ENCODE measurements at regions not wholly inside any gene's neighbourhood (a gene's known extent, or its start where the extent isn't known, plus 50 kb on each side); places are given as distances from the start of the nearest gene placed in this dataset.
"Not testable (repeated sequence)": the region's sequence is repeated elsewhere in the genome, so short reads cannot be mapped to it uniquely, and the experiment has no call there.

GRCh38 chr10:44118500-44118899 lies 266.4 kb downstream of the CXCL12 start:
- DNase-seq (ENCODE audit: low read depth in 2 of 3, low spot score in 1 of 3): no peak

DNA sequence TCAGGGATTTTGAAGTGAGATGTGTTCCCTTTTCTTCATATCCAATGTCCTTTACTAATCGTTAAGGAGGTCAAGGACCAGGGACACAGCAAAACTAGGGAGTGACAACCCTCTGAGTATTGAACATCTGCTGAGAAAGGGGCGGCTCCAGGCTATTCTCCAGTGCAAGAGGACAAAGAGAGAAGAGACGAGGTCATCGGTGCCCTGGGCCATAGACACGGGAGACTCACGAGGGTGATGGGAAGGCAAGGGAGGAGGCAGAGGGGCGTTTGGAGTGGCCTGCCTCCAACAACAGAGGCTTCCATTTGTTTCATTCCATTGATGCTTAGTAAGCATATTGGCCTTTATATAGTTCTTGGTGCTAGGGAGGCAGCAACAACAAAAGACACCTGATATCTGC lies 268.4 kb downstream of the CXCL12 start:
- DNase-seq (ENCODE audit: low read depth in 2 of 3, low spot score in 1 of 3): no peak

- no peak for DNase-seq (ENCODE audit: low read depth in 2 of 3, low spot score in 1 of 3)
Observed at GRCh38 chr10:44115516-44115915, 269.4 kb downstream of the CXCL12 start.

GRCh38 chr10:44114441-44114840 lies 270.5 kb downstream of the CXCL12 start:
- no peak for DNase-seq (ENCODE audit: low read depth in 2 of 3, low spot score in 1 of 3)

GRCh38 chr10:44112280-44112679 lies 272.6 kb downstream of the CXCL12 start:
- DNase-seq (ENCODE audit: low read depth in 2 of 3, low spot score in 1 of 3): not testable (repeated sequence)

GRCh38 chr10:44105696-44106095 lies 279.2 kb downstream of the CXCL12 start:
- DNase-seq (ENCODE audit: low read depth in 2 of 3, low spot score in 1 of 3): no peak

GRCh38 chr10:44102726-44103255 lies 282.1 kb downstream of the CXCL12 start:
- no peak for DNase-seq (ENCODE audit: low read depth in 2 of 3, low spot score in 1 of 3)

GRCh38 chr10:44101082-44101481 lies 283.8 kb downstream of the CXCL12 start:
- DNase-seq (ENCODE audit: low read depth in 2 of 3, low spot score in 1 of 3): no peak

DNA sequence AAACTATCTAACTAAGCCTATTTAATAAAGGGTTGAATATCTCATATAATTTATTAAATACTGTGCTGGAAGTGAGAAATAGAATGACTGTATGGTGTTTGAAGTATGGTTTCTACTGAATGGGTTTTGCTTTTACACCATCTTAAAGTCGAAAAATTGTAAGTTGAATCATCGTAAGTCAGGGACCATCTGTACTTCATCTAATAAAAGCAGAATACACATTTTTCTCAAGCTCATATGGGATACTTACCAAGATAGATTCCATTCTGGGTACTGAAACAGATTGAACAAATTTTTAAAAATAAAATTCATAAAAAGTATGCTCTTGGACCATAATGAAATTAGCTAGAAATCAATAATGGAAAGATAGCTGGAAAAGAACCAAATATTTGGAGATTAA lies 285.4 kb downstream of the CXCL12 start:
- no peak for DNase-seq (ENCODE audit: low read depth in 2 of 3, low spot score in 1 of 3)

DNA sequence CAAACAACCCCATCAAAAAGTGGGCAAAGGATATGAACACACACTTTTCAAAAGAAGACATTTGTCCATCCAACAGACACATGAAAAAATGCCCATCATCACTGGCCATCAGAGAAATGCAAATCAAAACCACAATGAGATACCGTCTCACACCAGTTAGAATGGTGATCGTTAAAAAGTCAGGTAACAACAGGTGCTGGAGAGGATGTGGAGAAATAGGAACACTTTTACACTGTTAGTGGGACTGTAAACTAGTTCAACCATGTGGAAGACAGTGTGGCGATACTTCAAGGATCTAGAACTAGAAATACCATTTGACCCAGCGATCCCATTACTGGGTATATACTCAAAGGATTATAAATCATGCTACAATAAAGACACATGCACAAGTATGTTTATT lies 288.7 kb downstream of the CXCL12 start:
- not testable (repeated sequence) for DNase-seq (ENCODE audit: low read depth in 2 of 3, low spot score in 1 of 3)

- DNase-seq (ENCODE audit: low read depth in 2 of 3, low spot score in 1 of 3): no peak
Observed at GRCh38 chr10:44089671-44090070, 295.2 kb downstream of the CXCL12 start.

GRCh38 chr10:44087403-44087802 lies 297.5 kb downstream of the CXCL12 start:
- no peak for DNase-seq (ENCODE audit: low read depth in 2 of 3, low spot score in 1 of 3)

- no peak for DNase-seq (ENCODE audit: low read depth in 2 of 3, low spot score in 1 of 3)
Observed at GRCh38 chr10:44083719-44084400, 301.0 kb downstream of the CXCL12 start.

DNA sequence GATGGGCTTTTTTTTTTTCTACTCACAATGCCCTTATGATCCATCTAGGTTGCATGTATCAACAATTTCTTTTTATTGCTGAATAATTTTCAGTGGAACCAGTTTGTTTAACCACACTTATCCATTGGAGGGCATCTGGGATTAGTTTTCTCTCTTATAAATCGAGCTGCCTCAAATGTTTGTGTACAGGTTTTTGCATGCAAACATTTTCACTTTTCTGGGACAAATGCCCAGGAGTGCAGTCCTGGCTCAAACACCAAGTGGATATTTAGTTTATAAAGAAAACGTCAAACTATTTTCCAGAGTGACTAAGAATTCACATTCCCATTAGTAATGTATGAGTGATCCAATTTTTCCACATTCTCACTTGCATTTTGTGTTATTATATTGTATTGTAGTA lies 313.4 kb downstream of the CXCL12 start:
- no peak for DNase-seq (ENCODE audit: low read depth in 2 of 3, low spot score in 1 of 3)

- no peak for DNase-seq (ENCODE audit: low read depth in 2 of 3, low spot score in 1 of 3)
Observed at GRCh38 chr10:44070282-44070681, 314.6 kb downstream of the CXCL12 start.

GRCh38 chr10:44069573-44069972 lies 315.3 kb downstream of the CXCL12 start:
- DNase-seq (ENCODE audit: low read depth in 2 of 3, low spot score in 1 of 3): no peak

DNA sequence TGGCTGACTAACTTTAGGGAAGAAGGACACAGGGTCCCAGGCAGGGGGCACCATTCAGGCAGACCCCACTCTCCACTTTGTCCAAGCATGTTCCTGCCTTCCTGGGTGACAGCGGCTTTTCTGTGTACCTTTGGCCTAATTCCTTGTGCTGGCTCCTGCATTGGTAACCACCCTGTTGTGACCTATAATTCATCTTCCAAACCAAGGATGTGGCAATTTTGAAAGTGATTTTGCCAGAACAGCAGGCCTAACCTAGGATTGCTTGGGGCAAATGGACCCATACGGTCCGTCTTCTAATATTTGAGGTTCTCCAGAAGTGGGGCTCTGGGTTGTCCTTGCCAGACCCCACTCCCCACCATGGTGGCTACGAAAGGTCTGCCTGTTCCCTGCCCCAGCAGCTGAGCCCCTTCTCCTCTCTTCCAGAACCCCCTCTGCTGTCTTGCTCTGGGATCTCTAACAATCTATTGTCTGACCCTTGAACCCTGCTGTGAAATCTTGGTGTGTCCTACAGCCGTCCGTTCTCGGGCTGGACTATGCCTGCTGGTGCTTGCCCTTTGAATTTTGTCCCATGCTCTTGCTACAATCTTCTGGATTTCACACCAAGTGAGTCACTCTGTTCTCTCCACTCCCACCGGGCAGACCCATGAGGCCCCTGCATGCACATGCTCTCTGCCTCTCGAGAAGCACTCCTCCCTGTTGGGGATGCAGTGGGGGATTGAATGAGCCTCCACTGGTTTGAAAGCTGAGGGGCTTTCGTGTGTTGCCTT lies 316.0 kb downstream of the CXCL12 start:
- DNase-seq (ENCODE audit: low read depth in 2 of 3, low spot score in 1 of 3): no peak

- no peak for DNase-seq (ENCODE audit: low read depth in 2 of 3, low spot score in 1 of 3)
Observed at GRCh38 chr10:44067432-44067831, 317.5 kb downstream of the CXCL12 start.

DNA sequence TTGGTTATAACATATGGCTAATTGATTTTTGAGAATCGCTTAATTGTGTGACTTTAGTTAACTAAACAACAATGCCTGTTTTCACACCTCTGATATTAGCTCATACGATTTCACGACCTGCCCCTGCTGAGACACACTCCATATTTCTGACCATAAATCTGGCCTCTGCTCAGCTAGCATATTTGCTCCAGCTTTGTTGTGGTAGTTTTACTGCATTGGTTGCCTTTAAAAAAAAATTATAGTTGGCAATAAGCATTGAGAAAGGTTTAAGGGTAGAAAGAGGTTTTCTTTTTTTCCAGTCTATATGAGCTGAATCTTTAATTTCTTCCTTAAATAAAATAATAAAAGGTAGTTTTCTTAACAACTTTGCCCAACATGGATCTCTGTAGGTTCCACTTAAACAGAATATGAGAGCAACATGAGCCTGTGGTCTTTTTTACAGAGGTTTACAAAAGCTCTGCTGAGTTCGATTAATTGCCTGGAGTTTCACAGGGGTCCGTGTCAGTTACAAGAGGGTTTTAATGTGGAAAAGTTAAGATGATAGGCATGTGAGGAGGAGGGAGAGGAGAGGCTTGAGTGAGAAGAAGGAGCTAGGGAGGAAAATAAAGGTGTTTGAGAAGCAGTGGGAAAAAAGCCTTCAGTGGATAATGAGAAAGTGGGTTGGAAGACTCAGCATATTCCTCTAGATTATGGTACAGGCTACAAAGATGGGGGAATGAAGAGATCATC lies 318.2 kb downstream of the CXCL12 start:
- DNase-seq (ENCODE audit: low read depth in 2 of 3, low spot score in 1 of 3): no peak

- DNase-seq (ENCODE audit: low read depth in 2 of 3, low spot score in 1 of 3): no peak
Observed at GRCh38 chr10:44065788-44066526, 318.9 kb downstream of the CXCL12 start.

Measured in stimulated activated CD4-positive, alpha-beta T cell treated with anti-CD3 and anti-CD28 coated beads, Interleukin-12 subunit alpha, Interleukin-12 subunit beta, amount 100 ng/mL, for 48 hours (primary cell).